HCT116 (cell line): ENCODE measurements at regions not wholly inside any gene's neighbourhood (a gene's known extent, or its start where the extent isn't known, plus 50 kb on each side); places are given as distances from the start of the nearest gene placed in this dataset.

ENCODE experiments used
- ATAC-seq: fragments of 200-7000 bp; cut with Tn5 transposase; 2 replicates; pipeline ENCODE4 v1.9.1; 2020; ENCODE audit warnings: mild to moderate bottlenecking, moderate library complexity
- BruUV-seq: library from RNA; stranded (reverse); fragments of 400-500 nt; replicated peaks from 2 replicates; lab custom pipeline; 2021; lab: Mats Ljungman, UMichigan
- CTCF ChIA-PET: fragments of 300-600 bp; sonication (Branson Sonifier 250); formaldehyde crosslinking; loops from one replicate; lab custom pipeline; 2021; ENCODE audit warnings: antibody characterized with exemption; lab: Charles Lee
- POLR2A ChIA-PET: fragments of 300-600, 350-600 bp; sonication (Branson Sonifier 250); formaldehyde crosslinking; loops from one replicate; lab custom pipeline; 2021; ENCODE audit warnings: antibody characterized with exemption; lab: Charles Lee
- RAD21 ChIA-PET, 2 experiments: fragments of 300-600 bp; sonication (Branson Sonifier 250); formaldehyde crosslinking; loops; one replicate each; lab custom pipeline; 2023; ENCODE audit warnings: low total read pairs in 2 of 2; ENCODE audit not compliant: uncharacterized antibody in 2 of 2, unreplicated experiment in 2 of 2, low non-redundant PET in 1 of 2; lab: Charles Lee
- DNase-seq: peaks from one replicate; pipeline ENCODE4 v3.0.0-alpha.2; 2010; ENCODE audit warnings: low read depth, low spot score
- H2AFZ ChIP-seq: fragments of 200-600 bp; shearing (Covaris generic), sonication (generic); 2 replicates; pipeline ENCODE4 v1.6.1; 2017; ENCODE audit warnings: low read depth, mixed run types, mixed read lengths, antibody characterized with exemption, low read length; ENCODE audit not compliant: poor library complexity, severe bottlenecking
- H3K27ac ChIP-seq: 2 replicates; pipeline ENCODE4 v1.5.1; 2012; ENCODE audit warnings: low read depth, low read length
- H3K27me3 ChIP-seq: fragments of 200-600 bp; sonication (generic); 2 replicates; pipeline ENCODE4 v1.6.1; 2016; ENCODE audit warnings: mixed run types, low read length, mixed read lengths; ENCODE audit not compliant: insufficient read depth
- H3K36me3 ChIP-seq, 2 experiments: fragments of 200-500 bp in 1 of 2; fragments of 200-600 bp in 1 of 2; sonication (Bioruptor generic) in 1 of 2; sonication (generic) in 1 of 2; 2 replicates each; pipeline versions ENCODE4 v1.5.1 to v1.6.1; 2014 to 2016; ENCODE audit warnings: low read length in 2 of 2, inconsistent platforms in 1 of 2, mixed read lengths in 1 of 2, mixed run types in 1 of 2; ENCODE audit not compliant: insufficient read depth in 2 of 2, control insufficient read depth in 1 of 2
- H3K4me1 ChIP-seq, 2 experiments: fragments of 200-600 bp in 1 of 2; sonication (generic) in 1 of 2; 2 replicates each; pipeline versions ENCODE4 v1.5.1 to v1.6.1; 2012 to 2017; ENCODE audit warnings: low read length in 2 of 2, inconsistent platforms in 1 of 2, mild to moderate bottlenecking in 1 of 2, mixed read lengths in 1 of 2, mixed run types in 1 of 2, moderate library complexity in 1 of 2; ENCODE audit not compliant: insufficient read depth in 2 of 2, control insufficient read depth in 1 of 2
- H3K4me2 ChIP-seq: fragments of 200-600 bp; sonication (generic); 2 replicates; pipeline ENCODE4 v1.6.1; 2017; ENCODE audit warnings: mixed run types, low read length, mixed read lengths
- H3K4me3 ChIP-seq, 2 experiments: fragments of 200-600 bp in 1 of 2; sonication (generic) in 1 of 2; replicated peaks in 1 of 2; 2 replicates each; pipeline ENCODE4 v1.5.1; 2011 to 2016; ENCODE audit warnings: low read length in 2 of 2, control low read depth in 1 of 2, low read depth in 1 of 2, mild to moderate bottlenecking in 1 of 2, mixed read lengths in 1 of 2, mixed run types in 1 of 2
- H3K79me2 ChIP-seq: fragments of 200-600 bp; sonication (generic); 2 replicates; pipeline ENCODE4 v1.6.1; 2017; ENCODE audit warnings: mild to moderate bottlenecking, mixed run types, low read length, moderate library complexity, mixed read lengths; ENCODE audit not compliant: insufficient read depth
- H3K9ac ChIP-seq: fragments of 200-600 bp; sonication (generic); 2 replicates; pipeline ENCODE4 v1.6.1; 2016; ENCODE audit warnings: low read length, mixed read lengths
- H3K9me2 ChIP-seq: fragments of 200-600 bp; sonication (generic), shearing (Covaris generic); 2 replicates; pipeline ENCODE4 v1.6.1; 2017; ENCODE audit warnings: mixed run types, mild to moderate bottlenecking, moderate library complexity; ENCODE audit not compliant: insufficient read depth
- H3K9me3 ChIP-seq, 2 experiments: fragments of 200-500 bp in 1 of 2; fragments of 200-600 bp in 1 of 2; sonication (Bioruptor generic) in 1 of 2; sonication (generic) in 1 of 2; 2 replicates each; pipeline ENCODE4 v1.6.1; 2014 to 2017; ENCODE audit warnings: low read length in 2 of 2, mixed read lengths in 2 of 2, inconsistent platforms in 1 of 2, low read depth in 1 of 2, mild to moderate bottlenecking in 1 of 2, mixed run types in 1 of 2, moderate library complexity in 1 of 2; ENCODE audit not compliant: control insufficient read depth in 1 of 2, insufficient read depth in 1 of 2
- H4K20me1 ChIP-seq: fragments of 200-600 bp; sonication (generic), shearing (Covaris generic); 2 replicates; pipeline ENCODE4 v1.6.1; 2017; ENCODE audit warnings: mixed run types, mild to moderate bottlenecking, moderate library complexity; ENCODE audit not compliant: insufficient read depth
- FOSL1 ChIP-seq: IDR thresholded peaks from 2 replicates; pipeline ENCODE4 v1.6.1; 2012; ENCODE audit warnings: low read depth
- JUND ChIP-seq: IDR thresholded peaks from 2 replicates; pipeline ENCODE4 v1.6.1; 2012
- POLR2A ChIP-seq: IDR thresholded peaks from 2 replicates; pipeline ENCODE4 v1.7.0; 2011; ENCODE audit warnings: borderline replicate concordance; ENCODE audit not compliant: insufficient read depth, insufficient read length; ENCODE audit errors: extremely low read depth
- RAD21 ChIP-seq: IDR thresholded peaks from 2 replicates; pipeline ENCODE4 v1.6.1; 2012; ENCODE audit warnings: low read depth, mild to moderate bottlenecking
- SIN3A ChIP-seq: IDR thresholded peaks from 2 replicates; pipeline ENCODE4 v1.6.1; 2012; ENCODE audit warnings: low read depth
- SP1 ChIP-seq: IDR thresholded peaks from 2 replicates; pipeline ENCODE4 v1.6.1; 2012; ENCODE audit warnings: low read depth
- SRF ChIP-seq: IDR thresholded peaks from 2 replicates; pipeline ENCODE4 v1.6.1; 2012; ENCODE audit warnings: low read depth
- ZBTB33 ChIP-seq: IDR thresholded peaks from 2 replicates; pipeline ENCODE4 v1.6.1; 2011; ENCODE audit warnings: mild to moderate bottlenecking, low read length, moderate library complexity; ENCODE audit not compliant: insufficient replicate concordance; ENCODE audit errors: extremely low read depth
- ZNF274 ChIP-seq: fragments of 200-500 bp; sonication (Bioruptor generic); IDR thresholded peaks from 2 replicates; pipeline ENCODE4 v1.6.1; 2014; ENCODE audit warnings: mild to moderate bottlenecking, low read depth, low read length, inconsistent platforms
- intact Hi-C: fragments of 100-400 bp; cut with micrococcal nuclease; formaldehyde crosslinking; loops from 2 replicates; pipeline ENCODE4 v1.10.0; 2022

- peaks cover 69% of the 10 kb centered on the region for H4K20me1 ChIP-seq
- H3K27ac ChIP-seq, result no peak overlapping the region
- DNase-seq (no peak), ATAC-seq (no peak)
- no TSS peak for BruUV-seq
- H3K4me3 ChIP-seq, result no peak overlapping the region
- no peak overlapping the region for H3K4me2 ChIP-seq
- H3K9ac ChIP-seq, result no peak overlapping the region
- no peaks in the 10 kb centered on the region for H3K27me3 ChIP-seq
- H3K9me2 ChIP-seq, result no peaks in the 10 kb centered on the region
- CTCF ChIA-PET, result no interaction called here
- intact Hi-C loops, result no loop called here
- H3K36me3 ChIP-seq, result peaks cover 29 to 48% of the 10 kb centered on the region in 2 experiments
- TF ChIP-seq FOSL1, result no peak
- TF ChIP-seq POLR2A, result no peak
- no peak for TF ChIP-seq RAD21
- no peak for TF ChIP-seq SRF
- no peak for TF ChIP-seq SP1
- peaks cover 0 to 2% of the 10 kb centered on the region in 2 experiments; a peak in 1 of 4 replicates for H3K4me1 ChIP-seq
- H3K9me3 ChIP-seq, result no peaks in the 10 kb centered on the region
- H3K79me2 ChIP-seq, result peaks cover 100% of the 10 kb centered on the region
- RAD21 ChIA-PET, result no interaction called here
- H2AFZ ChIP-seq, result no peak overlapping the region
- POLR2A ChIA-PET, result no interaction called here
These were observed 84.9 kb upstream of the ZNF169 start for GRCh38 chr9:94174164-94174563.

- Histone ChIP-seq H3K79me2 (peaks cover 91% of the 10 kb centered on the region), H3K9me2 (no peaks in the 10 kb centered on the region), H3K4me1 (no peaks in the 10 kb centered on the region), H4K20me1 (peaks cover 58% of the 10 kb centered on the region), H3K36me3 (peaks cover 30 to 46% of the 10 kb centered on the region in 2 experiments), H3K4me3 (no peak overlapping the region), H3K9me3 (no peaks in the 10 kb centered on the region), H3K27me3 (no peaks in the 10 kb centered on the region), H3K4me2 (no peak overlapping the region), H3K27ac (no peak overlapping the region), H3K9ac (no peak overlapping the region), H2AFZ (no peak overlapping the region)
- ChIA-PET RAD21 (no interaction called here), POLR2A (no interaction called here), CTCF (no interaction called here)
- TF ChIP-seq ZNF274, result no peak
- no peak for TF ChIP-seq SIN3A
- no peak for TF ChIP-seq SRF
- TF ChIP-seq ZBTB33, result no peak
- TF ChIP-seq JUND, result no peak
- TF ChIP-seq FOSL1, result no peak
- no peak for DNase-seq
- intact Hi-C loops, result no loop called here
- ATAC-seq, result no peak
- no TSS peak for BruUV-seq
These were observed 83.4 kb upstream of the ZNF169 start for GRCh38 chr9:94175669-94176068.
